GM12873 (cell line): ENCODE measurements at regions not wholly inside any gene's neighbourhood (a gene's known extent, or its start where the extent isn't known, plus 50 kb on each side); places are given as distances from the start of the nearest gene placed in this dataset.

Experiments
- CTCF ChIP-seq: IDR thresholded peaks from 2 replicates; pipeline ENCODE4 v1.5.1; 2012; ENCODE audit warnings: low read depth, mild to moderate bottlenecking, moderate library complexity, low read length, control low read depth; ENCODE audit not compliant: insufficient read depth; ENCODE audit errors: missing control alignments

GRCh38 chr17:71914042-71914441 is 206.8 kb upstream of the SOX9 start:
- TF ChIP-seq CTCF, result no peak

DNA sequence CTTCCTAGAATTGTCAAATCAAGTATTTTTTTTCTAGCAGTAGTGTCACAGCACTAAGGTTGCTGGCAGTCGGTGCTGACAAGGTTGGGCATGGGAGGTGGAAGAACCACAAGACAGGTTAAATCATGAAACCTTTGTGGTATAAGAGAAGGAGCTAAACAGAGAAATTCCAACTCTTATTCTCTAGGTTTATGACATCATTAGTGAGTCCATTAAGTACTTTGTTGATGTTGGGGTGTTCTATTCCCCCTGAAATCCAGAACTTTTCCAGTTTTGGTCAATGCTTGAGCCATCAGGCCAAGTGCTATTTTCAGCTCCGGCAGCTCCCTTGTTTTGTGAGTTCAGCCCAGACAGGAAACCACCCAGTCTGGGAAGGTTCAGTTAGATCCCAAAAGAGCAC is 206.0 kb upstream of the SOX9 start:
- TF ChIP-seq CTCF, result no peak

DNA sequence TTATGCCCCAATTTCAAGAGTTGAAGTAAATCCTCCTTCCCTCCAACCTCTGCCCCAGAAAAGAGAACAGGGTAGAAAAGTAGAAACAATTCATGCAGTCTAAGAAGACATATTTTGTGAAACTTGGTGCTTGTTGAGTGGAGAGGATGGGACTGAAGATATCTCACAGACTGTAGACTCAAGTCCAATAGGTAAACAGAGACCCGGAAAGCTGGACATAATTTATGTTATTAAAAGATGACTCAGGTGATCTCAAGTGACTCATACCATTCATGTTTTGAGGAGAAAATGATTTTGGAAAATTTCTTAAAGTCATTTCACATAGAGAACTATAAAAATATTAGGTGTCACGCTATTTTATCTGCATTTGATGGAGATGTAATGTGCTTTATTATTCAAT is 203.1 kb upstream of the SOX9 start:
- TF ChIP-seq CTCF, result no peak

- no peak for TF ChIP-seq CTCF
Observed at GRCh38 chr17:71919186-71919585, 201.6 kb upstream of the SOX9 start.

GRCh38 chr17:71919896-71920295 is 200.9 kb upstream of the SOX9 start:
- TF ChIP-seq CTCF, result no peak

DNA sequence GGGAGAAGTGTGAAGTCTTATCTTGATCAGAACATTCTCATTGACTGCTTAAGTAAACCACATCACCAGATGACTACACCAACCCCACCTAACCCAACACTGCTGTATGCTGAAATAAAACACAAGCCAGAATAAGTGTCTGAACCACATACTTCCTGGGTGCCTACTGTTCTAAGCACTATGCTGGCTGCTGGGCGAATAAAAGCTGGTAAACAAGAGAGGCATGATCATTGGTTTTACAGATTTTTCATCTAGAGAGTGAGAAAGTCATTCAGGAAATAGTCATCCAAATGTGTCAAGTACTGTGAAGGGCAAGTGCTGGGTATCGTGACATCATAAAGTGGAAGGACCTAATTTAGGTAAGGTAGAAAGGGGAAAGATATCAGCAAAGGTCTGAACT is 199.0 kb upstream of the SOX9 start:
- no peak for TF ChIP-seq CTCF

DNA sequence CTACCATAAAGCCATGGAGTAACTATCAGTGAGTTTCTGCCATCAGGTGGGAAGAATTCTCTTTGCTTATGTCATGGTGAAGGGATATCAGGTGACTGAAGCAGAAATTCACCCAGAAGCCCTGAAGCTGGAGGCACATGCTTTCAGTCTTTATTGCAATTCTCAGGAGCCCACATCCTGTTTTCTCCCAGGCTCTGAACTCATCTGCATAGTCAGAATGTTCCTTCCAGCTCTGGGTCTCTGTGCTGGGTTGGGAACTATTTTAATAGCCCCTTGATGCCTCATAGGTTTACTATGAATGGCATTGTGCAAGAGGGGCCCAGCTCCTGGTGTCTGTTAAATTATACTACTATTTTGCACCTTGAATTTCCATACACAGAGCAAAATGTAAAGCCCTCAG is 198.4 kb upstream of the SOX9 start:
- TF ChIP-seq CTCF, result no peak
